Mucosa of rectum (tissue), 2 donors: ENCODE measurements at regions not wholly inside any gene's neighbourhood (a gene's known extent, or its start where the extent isn't known, plus 50 kb on each side); places are given as distances from the start of the nearest gene placed in this dataset.

Experiments used
- H3K27ac ChIP-seq, 2 donors: one replicate each; pipeline ENCODE4 v1.7.0; 2013; ENCODE audit warnings: inconsistent platforms in 2 of 2, low read depth in 2 of 2, low read length in 2 of 2
- H3K27me3 ChIP-seq, 2 donors: one replicate each; pipeline ENCODE4 v1.7.0; 2013; ENCODE audit warnings: low read length in 2 of 2; ENCODE audit not compliant: control insufficient read depth in 2 of 2, insufficient read depth in 2 of 2
- H3K36me3 ChIP-seq, 2 donors: one replicate each; pipeline ENCODE4 v1.7.0; 2013; ENCODE audit warnings: low read length in 2 of 2; ENCODE audit not compliant: control insufficient read depth in 2 of 2, insufficient read depth in 2 of 2
- H3K4me1 ChIP-seq, 2 donors: one replicate each; pipeline ENCODE4 v1.7.0; 2013; ENCODE audit warnings: low read length in 2 of 2, mild to moderate bottlenecking in 1 of 2; ENCODE audit not compliant: control insufficient read depth in 2 of 2, insufficient read depth in 2 of 2
- H3K4me3 ChIP-seq, 2 donors: one replicate each; pipeline ENCODE4 v1.7.0; 2013; ENCODE audit warnings: low read length in 2 of 2
- H3K9ac ChIP-seq, 2 donors: one replicate each; pipeline ENCODE4 v1.7.0; 2013; ENCODE audit warnings: low read length in 2 of 2, low read depth in 1 of 2, mild to moderate bottlenecking in 1 of 2
- H3K9me3 ChIP-seq, 2 donors: one replicate each; pipeline ENCODE4 v1.7.0; 2013; ENCODE audit warnings: low read length in 2 of 2; ENCODE audit not compliant: control insufficient read depth in 2 of 2
- donor health status: healthy.
- donor health status: Normal muscosa, but diverticular disease.

GRCh38 chr12:118921761-118922160, 59.6 kb upstream of the SRRM4 start:
- Histone ChIP-seq H3K4me3 (no peak overlapping the region), H3K27ac (no peak overlapping the region), H3K27me3 (no peaks in the 10 kb centered on the region), H3K9me3 (no peaks in the 10 kb centered on the region), H3K9ac (no peak overlapping the region), H3K4me1 (no peaks in the 10 kb centered on the region), H3K36me3 (no peaks in the 10 kb centered on the region)

- Histone ChIP-seq H3K27me3 (no peaks in the 10 kb centered on the region), H3K9ac (no peak overlapping the region), H3K4me3 (no peak overlapping the region), H3K9me3 (no peaks in the 10 kb centered on the region), H3K4me1 (no peaks in the 10 kb centered on the region), H3K36me3 (no peaks in the 10 kb centered on the region), H3K27ac (no peak overlapping the region)
Measured at GRCh38 chr12:118922405-118922804, 58.9 kb upstream of the SRRM4 start.

- H3K27ac ChIP-seq = no peak overlapping the region
- no peak overlapping the region for H3K4me3 ChIP-seq
- no peaks in the 10 kb centered on the region for H3K36me3 ChIP-seq
- no peaks in the 10 kb centered on the region for H3K4me1 ChIP-seq
- no peaks in the 10 kb centered on the region for H3K27me3 ChIP-seq
- H3K9ac ChIP-seq = no peak overlapping the region
- no peaks in the 10 kb centered on the region for H3K9me3 ChIP-seq
Measured at GRCh38 chr12:118925407-118925806, 55.9 kb upstream of the SRRM4 start.

DNA sequence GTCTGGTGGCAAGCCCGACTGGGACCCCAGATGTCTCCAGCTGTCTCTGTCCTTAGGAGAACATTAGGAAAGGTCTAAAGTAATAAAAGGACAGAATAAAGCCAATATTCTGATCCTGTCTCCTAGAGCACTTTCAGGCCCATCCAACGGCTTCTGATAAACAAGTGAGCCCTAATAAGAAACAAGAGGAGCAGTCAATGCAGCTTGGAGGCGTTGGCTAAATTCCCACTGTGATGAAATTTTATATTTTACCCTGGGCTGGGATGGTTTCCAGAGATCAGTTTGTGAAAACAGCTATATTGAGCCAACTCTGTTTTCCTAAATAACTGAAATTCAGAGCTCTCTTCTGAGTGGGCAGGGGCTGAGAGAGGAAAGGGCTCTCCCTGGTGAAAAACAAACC, 55.5 kb upstream of the SRRM4 start:
- H3K9me3 ChIP-seq = no peaks in the 10 kb centered on the region
- H3K27ac ChIP-seq = no peak overlapping the region
- no peak overlapping the region for H3K9ac ChIP-seq
- H3K27me3 ChIP-seq = no peaks in the 10 kb centered on the region
- no peak overlapping the region for H3K4me3 ChIP-seq
- no peaks in the 10 kb centered on the region for H3K36me3 ChIP-seq
- H3K4me1 ChIP-seq = no peaks in the 10 kb centered on the region
